ENCODE measurements at regions not wholly inside any gene's neighbourhood (a gene's known extent, or its start where the extent isn't known, plus 50 kb on each side); places are given as distances from the start of the nearest gene placed in this dataset.

DNA sequence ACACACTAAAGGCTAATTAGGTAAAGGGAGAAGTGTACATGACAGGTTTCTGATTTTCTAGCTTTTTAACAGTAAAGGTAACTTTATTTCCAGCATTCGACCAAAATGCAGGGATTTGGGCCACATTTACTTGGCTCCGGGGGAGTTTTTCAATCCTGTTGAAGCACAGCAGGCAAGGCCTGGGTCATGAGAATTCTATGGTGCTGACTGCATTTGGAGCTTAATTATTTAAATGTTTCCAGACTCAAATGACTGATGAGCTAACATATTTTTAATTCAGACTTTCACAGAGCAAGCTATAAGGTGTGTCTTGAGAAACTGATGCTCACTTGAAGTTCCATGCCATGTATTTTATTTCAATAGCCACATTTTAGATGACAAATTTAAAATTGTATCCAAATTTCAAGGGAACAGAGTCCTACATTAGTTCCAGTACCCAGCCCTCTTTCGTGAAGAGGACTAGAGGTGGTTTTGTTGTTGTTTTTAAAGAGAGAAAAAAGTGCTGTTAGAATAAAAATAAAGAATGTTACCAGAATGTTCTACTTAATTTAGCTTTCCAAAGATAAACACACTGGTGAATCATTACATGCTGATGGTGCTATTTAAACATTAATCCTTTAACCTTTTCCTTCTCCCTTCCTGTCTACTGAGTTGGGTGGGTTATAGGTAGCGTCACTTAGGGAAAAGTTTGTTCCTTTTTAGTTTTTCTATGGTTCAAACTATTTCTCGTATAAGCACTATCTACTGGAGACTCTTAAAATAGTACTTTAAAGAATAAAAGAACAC is 82.3 kb upstream of the PHACTR2 start:
- no peak for DNase-seq

DNA sequence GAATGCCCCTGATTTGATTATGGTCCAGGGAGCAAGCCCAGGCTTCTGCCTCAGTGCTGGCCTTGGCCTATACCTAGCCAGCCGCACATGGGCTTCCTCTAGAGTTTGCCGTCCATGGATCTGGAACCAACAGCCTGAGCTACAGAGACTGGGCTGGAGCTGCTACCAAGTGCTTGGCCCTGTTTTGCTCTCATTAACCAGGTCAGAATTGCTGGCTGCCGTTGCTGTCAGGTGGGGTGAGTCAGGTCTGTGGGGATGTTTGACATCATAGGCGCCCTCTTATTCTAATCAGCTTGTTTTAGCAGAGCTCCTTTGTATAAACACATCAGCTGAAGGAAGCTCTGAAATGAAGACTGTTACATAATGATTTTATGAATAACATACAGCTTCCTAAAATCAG is 83.1 kb upstream of the PHACTR2 start:
- DNase-seq = peak in 3 of 51 donors; percentile 2 to 15 (median 4)

- no peak for DNase-seq
These were observed 80.8 kb upstream of the FUCA2 start for GRCh38 chr6:143592335-143592734.

DNA sequence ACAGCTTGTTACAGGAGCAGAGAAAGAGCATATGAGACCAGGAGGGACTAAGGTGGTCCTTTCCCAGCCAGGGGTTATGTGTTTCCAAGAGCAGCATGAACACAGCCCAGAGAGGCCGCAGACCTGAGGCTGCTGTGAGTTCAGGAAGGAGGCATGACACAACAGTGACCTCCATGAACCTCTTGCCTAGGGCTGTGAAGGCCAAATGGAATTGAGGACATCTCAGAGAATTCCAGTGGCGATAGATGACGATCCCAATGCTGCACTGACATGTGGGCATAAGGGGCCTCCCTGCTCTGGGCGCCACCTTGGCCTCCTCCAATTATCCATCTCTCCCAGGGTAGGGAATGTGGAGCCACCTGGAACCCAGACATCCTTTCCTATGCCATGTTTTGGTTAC is 79.9 kb upstream of the FUCA2 start:
- DNase-seq = no peak

- DNase-seq = no peak
These were observed 77.6 kb upstream of the FUCA2 start for GRCh38 chr6:143589162-143589561.

GRCh38 chr6:143586557-143586956 is 75.0 kb upstream of the FUCA2 start:
- no peak for DNase-seq

DNA sequence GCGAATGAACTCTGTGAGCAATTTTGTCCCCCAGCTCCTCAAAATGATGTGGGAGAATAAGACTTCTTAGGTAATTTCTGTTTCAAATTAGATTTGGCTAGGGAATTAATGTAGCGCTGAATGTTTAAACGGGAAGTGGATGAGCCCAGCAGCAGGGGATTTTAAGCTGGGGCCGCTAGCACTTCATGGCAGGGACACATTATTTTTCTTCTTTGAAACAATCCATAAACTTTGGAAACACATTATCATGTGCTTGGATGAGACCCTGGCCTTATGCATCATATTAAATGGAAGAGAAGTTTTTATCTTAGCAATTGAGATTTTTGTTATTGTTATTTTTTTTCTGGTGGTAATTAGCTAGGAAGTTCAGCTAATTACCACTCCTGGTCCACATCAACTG is 74.2 kb upstream of the FUCA2 start:
- no peak for DNase-seq

GRCh38 chr6:143585241-143585640 is 73.7 kb upstream of the FUCA2 start:
- no peak for DNase-seq

DNA sequence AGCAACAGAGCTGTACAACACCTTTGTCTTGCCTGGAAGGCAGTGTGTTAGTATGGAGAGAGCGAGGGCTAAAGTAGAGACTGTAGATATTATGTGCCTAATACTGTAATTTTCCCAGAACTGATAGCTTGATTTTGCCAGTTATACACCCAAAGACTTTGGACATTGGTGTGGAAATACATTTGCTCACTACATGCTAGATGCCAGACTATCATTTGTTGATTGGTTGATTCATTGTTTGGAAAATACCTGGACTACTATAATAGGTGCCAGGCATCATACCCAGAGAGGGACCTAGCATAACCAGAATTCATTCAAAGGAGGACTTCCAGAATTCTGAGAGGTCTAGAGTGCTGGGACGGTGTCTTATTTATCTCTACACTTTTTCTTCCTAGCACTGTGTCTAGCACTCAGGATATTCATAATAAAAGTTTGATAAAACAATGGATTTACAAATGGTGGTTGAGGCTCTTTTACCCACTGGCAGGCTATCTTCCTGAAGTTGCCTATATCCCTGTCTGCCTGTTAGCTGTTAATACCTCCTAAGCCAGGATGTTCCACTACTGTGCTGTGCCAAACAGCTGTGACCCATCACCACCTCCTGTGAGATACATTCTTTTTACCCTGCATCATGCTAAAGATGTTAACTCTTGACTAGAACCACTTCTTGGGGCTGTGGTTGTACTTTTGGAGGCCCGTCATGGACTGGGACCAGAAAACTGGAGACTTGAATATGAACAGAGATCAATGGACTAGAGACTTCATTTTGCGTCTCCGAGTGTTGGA is 72.2 kb upstream of the FUCA2 start:
- no peak for DNase-seq

- no peak for DNase-seq
These were observed 70.4 kb upstream of the FUCA2 start for GRCh38 chr6:143581835-143582480.

DNA sequence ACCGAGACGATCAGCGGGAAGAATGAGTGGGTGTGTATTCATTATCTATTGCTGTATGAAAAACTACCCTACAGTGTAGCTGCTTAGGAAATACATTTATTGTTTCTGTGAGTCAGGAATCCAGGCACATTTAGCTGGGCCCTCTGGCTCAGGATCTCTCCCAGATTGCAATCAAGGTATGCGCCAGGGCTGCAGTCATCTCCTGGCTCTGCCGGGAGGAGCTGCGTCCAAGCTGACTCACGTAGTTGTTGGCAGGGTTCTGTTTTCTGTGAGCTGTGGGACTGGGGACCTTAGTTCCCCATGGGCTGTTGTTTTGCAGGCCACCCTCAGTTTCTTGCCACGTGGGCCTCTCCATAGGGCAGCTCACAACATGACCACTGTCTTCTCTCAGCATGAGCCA is 68.2 kb upstream of the FUCA2 start:
- peak in 1 of 51 donors; percentile 3 for DNase-seq

DNA sequence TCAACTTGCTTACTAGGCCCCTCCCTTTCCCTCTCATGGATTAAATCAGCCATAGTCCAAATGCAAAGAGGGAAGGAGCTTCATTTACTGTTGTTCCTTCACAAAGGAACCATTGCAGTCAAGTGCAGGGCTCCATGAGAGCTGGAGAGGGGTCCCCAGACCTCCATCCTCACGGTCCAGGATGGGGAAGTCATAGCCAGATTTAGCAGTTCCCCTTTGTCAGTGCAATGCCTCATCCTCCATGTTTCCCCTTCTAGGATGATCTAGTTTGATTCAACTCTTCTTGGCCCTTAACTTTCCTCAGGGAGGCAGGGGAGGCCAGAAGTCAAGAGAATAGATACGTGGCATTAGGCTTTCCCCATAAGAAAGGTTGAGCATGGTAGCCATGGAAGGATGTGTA is 66.5 kb upstream of the FUCA2 start:
- DNase-seq = no peak

GRCh38 chr6:143575901-143576426 is 64.4 kb upstream of the FUCA2 start:
- DNase-seq = no peak

GRCh38 chr6:143575440-143575839 is 63.9 kb upstream of the FUCA2 start:
- peak in 23 of 51 donors; percentile 3 to 65 (median 16) for DNase-seq

GRCh38 chr6:143570147-143570853 is 58.8 kb upstream of the FUCA2 start:
- no peak for DNase-seq

- DNase-seq = peak in 1 of 51 donors; percentile 4
These were observed 57.5 kb upstream of the FUCA2 start for GRCh38 chr6:143569040-143569439.

GRCh38 chr6:143564484-143565017 is 53.0 kb upstream of the FUCA2 start:
- no peak for DNase-seq

- DNase-seq = no peak
These were observed 50.6 kb upstream of the FUCA2 start for GRCh38 chr6:143562143-143562542.

Data from hypothalamus (tissue), 51 donors.